Limb (tissue), 2 donors: ENCODE measurements at regions not wholly inside any gene's neighbourhood (a gene's known extent, or its start where the extent isn't known, plus 50 kb on each side); places are given as distances from the start of the nearest gene placed in this dataset.

Experiments
- DNase-seq, 2 donors: peaks; one replicate each; pipeline ENCODE4 v3.0.0-alpha.2; 2016; ENCODE audit errors: extremely low spot score in 2 of 2

- DNase-seq: no peak
Observed at GRCh38 chr21:26743524-26743923, 101.7 kb downstream of the ADAMTS1 start.

- no peak for DNase-seq
Observed at GRCh38 chr21:26739189-26739588, 106.0 kb downstream of the ADAMTS1 start.

GRCh38 chr21:26736449-26736848 lies 108.8 kb downstream of the ADAMTS1 start:
- no peak for DNase-seq

- DNase-seq: peak; percentile 34 to 61
Observed at GRCh38 chr21:26732432-26733221, 112.6 kb downstream of the ADAMTS1 start.

- DNase-seq: peak; percentile 63 to 68
Observed at GRCh38 chr21:26719750-26720149, 125.5 kb downstream of the ADAMTS1 start.

GRCh38 chr21:26717146-26717739 lies 128.0 kb downstream of the ADAMTS1 start:
- peak in 1 of 2 donors; percentile 54 for DNase-seq

GRCh38 chr21:26715878-26716506 lies 129.2 kb downstream of the ADAMTS1 start:
- peak; percentile 41 to 56 for DNase-seq

GRCh38 chr21:26715116-26715515 lies 130.1 kb downstream of the ADAMTS1 start:
- DNase-seq: no peak

- no peak for DNase-seq
Observed at GRCh38 chr21:26710155-26710554, 135.1 kb downstream of the ADAMTS1 start.

GRCh38 chr21:26709090-26709489 lies 136.0 kb upstream of the CYYR1 start:
- no peak for DNase-seq

- no peak for DNase-seq
Observed at GRCh38 chr21:26708223-26708800, 135.2 kb upstream of the CYYR1 start.

GRCh38 chr21:26707246-26707645 lies 134.2 kb upstream of the CYYR1 start:
- DNase-seq: no peak

GRCh38 chr21:26698416-26698815 lies 125.3 kb upstream of the CYYR1 start:
- DNase-seq: no peak

GRCh38 chr21:26691416-26691815 lies 118.3 kb upstream of the CYYR1 start:
- no peak for DNase-seq

GRCh38 chr21:26686705-26687104 lies 113.6 kb upstream of the CYYR1 start:
- DNase-seq: no peak

- no peak for DNase-seq
Observed at GRCh38 chr21:26686278-26686677, 113.2 kb upstream of the CYYR1 start.

GRCh38 chr21:26684889-26685288 lies 111.8 kb upstream of the CYYR1 start:
- no peak for DNase-seq

GRCh38 chr21:26683996-26684395 lies 110.9 kb upstream of the CYYR1 start:
- DNase-seq: no peak

- DNase-seq: no peak
Observed at GRCh38 chr21:26679284-26679683, 106.2 kb upstream of the CYYR1 start.

- DNase-seq: no peak
Observed at GRCh38 chr21:26674323-26674722, 101.2 kb upstream of the CYYR1 start.

GRCh38 chr21:26669215-26669764 lies 96.2 kb upstream of the CYYR1 start:
- DNase-seq: no peak

- no peak for DNase-seq
Observed at GRCh38 chr21:26659757-26660156, 86.7 kb upstream of the CYYR1 start.
